DND-41 (cell line): ENCODE measurements at regions not wholly inside any gene's neighbourhood (a gene's known extent, or its start where the extent isn't known, plus 50 kb on each side); places are given as distances from the start of the nearest gene placed in this dataset.

Experiments used
- ATAC-seq: fragments of 200-7000 bp; cut with Tn5 transposase; 3 replicates; pipeline ENCODE4 v1.9.1; 2021; ENCODE audit warnings: low read depth; ENCODE audit not compliant: insufficient read depth
- DNase-seq: peaks from one replicate; pipeline ENCODE4 v3.0.0-alpha.2; 2020
- H2AFZ ChIP-seq: 2 replicates; pipeline ENCODE4 v1.6.0; 2012; ENCODE audit warnings: low read depth, low read length
- H3K27ac ChIP-seq: 2 replicates; pipeline ENCODE4 v1.5.1; 2012; ENCODE audit warnings: low read length, inconsistent platforms
- H3K27me3 ChIP-seq: fragments of 200-600 bp; sonication (generic); 2 replicates; pipeline ENCODE4 v1.6.0; 2012; ENCODE audit warnings: low read length, mild to moderate bottlenecking, inconsistent platforms; ENCODE audit not compliant: insufficient read depth, poor library complexity
- H3K36me3 ChIP-seq: 2 replicates; pipeline ENCODE4 v1.5.1; 2012; ENCODE audit warnings: low read length, inconsistent platforms; ENCODE audit not compliant: insufficient read depth
- H3K4me1 ChIP-seq: 2 replicates; pipeline ENCODE4 v1.5.1; 2012; ENCODE audit warnings: mild to moderate bottlenecking, low read length; ENCODE audit not compliant: insufficient read depth
- H3K4me2 ChIP-seq: 2 replicates; pipeline ENCODE4 v1.6.0; 2012; ENCODE audit warnings: mild to moderate bottlenecking, moderate library complexity, low read length, inconsistent platforms; ENCODE audit not compliant: insufficient read depth
- H3K4me3 ChIP-seq, 2 experiments: fragments of 200-600 bp in 1 of 2; shearing (Covaris generic) in 1 of 2; 2 replicates each; pipeline ENCODE4 v1.5.1; 2012 to 2016; ENCODE audit warnings: inconsistent platforms in 2 of 2, low read length in 2 of 2, mild to moderate bottlenecking in 2 of 2, low read depth in 1 of 2, moderate library complexity in 1 of 2
- H3K79me2 ChIP-seq: 2 replicates; pipeline ENCODE4 v1.6.0; 2012; ENCODE audit warnings: low read length, inconsistent platforms; ENCODE audit not compliant: insufficient read depth
- H3K9ac ChIP-seq: 2 replicates; pipeline ENCODE4 v1.6.0; 2012; ENCODE audit warnings: low read depth, mild to moderate bottlenecking, inconsistent platforms, low read length, moderate library complexity
- H3K9me3 ChIP-seq: 2 replicates; pipeline ENCODE4 v1.5.1; 2012; ENCODE audit warnings: low read length, moderate library complexity, mild to moderate bottlenecking, inconsistent platforms; ENCODE audit not compliant: insufficient read depth, severe bottlenecking
- H4K20me1 ChIP-seq: 2 replicates; pipeline ENCODE4 v1.6.0; 2012; ENCODE audit warnings: low read length; ENCODE audit not compliant: insufficient read depth
- EZH2 ChIP-seq: IDR thresholded peaks from 3 replicates; pipeline ENCODE4 v1.6.1; 2012; ENCODE audit warnings: borderline replicate concordance, low read depth, mild to moderate bottlenecking, moderate library complexity, low read length, inconsistent platforms; ENCODE audit not compliant: severe bottlenecking
- TF ChIP-seq, protein P1 (sequence below): IDR thresholded peaks from 2 replicates; pipeline ENCODE4 v1.5.1; 2012; ENCODE audit warnings: borderline replicate concordance, low read length, moderate library complexity, mild to moderate bottlenecking; ENCODE audit not compliant: poor library complexity, severe bottlenecking; ENCODE audit errors: extremely low read depth

DNA sequence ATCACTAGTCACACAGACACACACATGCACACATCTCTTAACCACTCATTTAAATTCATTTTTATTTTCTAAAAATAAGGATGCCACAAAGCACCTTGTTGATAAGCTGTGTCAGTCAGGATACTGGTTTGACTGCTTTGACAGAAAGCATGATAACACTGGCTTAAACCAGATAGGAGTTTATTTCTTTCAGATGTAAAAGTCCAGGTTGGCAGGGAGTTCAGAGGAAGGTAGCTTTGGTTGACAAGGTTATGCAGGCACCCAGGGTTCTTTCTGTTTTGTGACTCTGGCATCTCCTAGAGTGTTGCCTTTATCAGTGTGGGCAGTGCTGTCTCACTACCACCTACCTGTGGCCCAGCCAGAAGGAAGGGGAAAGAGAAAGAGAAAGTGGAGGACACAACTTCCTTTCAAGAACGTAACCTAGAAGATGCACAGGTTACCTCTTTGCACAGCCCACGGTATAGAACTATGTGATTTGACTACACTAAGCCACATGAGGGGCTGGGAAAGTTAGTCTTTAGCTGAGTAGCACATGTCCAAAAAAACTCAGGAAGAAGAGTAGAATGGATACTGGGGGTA, 334.7 kb downstream of the OSTF1 start:
- H3K4me1 ChIP-seq, result no peaks in the 10 kb centered on the region
- no peak overlapping the region for H2AFZ ChIP-seq
- no peak overlapping the region for H3K4me3 ChIP-seq
- peaks cover 11% of the 10 kb centered on the region for H3K27me3 ChIP-seq
- ATAC-seq (no peak), DNase-seq (no peak)
- H4K20me1 ChIP-seq, result no peaks in the 10 kb centered on the region
- no peak overlapping the region for H3K4me2 ChIP-seq
- TF ChIP-seq, protein P1, sequence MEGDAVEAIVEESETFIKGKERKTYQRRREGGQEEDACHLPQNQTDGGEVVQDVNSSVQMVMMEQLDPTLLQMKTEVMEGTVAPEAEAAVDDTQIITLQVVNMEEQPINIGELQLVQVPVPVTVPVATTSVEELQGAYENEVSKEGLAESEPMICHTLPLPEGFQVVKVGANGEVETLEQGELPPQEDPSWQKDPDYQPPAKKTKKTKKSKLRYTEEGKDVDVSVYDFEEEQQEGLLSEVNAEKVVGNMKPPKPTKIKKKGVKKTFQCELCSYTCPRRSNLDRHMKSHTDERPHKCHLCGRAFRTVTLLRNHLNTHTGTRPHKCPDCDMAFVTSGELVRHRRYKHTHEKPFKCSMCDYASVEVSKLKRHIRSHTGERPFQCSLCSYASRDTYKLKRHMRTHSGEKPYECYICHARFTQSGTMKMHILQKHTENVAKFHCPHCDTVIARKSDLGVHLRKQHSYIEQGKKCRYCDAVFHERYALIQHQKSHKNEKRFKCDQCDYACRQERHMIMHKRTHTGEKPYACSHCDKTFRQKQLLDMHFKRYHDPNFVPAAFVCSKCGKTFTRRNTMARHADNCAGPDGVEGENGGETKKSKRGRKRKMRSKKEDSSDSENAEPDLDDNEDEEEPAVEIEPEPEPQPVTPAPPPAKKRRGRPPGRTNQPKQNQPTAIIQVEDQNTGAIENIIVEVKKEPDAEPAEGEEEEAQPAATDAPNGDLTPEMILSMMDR, result no peak
- no peak for TF ChIP-seq EZH2
- no peaks in the 10 kb centered on the region for H3K79me2 ChIP-seq
- H3K27ac ChIP-seq, result no peak overlapping the region
- no peak overlapping the region for H3K9ac ChIP-seq
- H3K9me3 ChIP-seq, result no peaks in the 10 kb centered on the region
- no peaks in the 10 kb centered on the region for H3K36me3 ChIP-seq

DNA sequence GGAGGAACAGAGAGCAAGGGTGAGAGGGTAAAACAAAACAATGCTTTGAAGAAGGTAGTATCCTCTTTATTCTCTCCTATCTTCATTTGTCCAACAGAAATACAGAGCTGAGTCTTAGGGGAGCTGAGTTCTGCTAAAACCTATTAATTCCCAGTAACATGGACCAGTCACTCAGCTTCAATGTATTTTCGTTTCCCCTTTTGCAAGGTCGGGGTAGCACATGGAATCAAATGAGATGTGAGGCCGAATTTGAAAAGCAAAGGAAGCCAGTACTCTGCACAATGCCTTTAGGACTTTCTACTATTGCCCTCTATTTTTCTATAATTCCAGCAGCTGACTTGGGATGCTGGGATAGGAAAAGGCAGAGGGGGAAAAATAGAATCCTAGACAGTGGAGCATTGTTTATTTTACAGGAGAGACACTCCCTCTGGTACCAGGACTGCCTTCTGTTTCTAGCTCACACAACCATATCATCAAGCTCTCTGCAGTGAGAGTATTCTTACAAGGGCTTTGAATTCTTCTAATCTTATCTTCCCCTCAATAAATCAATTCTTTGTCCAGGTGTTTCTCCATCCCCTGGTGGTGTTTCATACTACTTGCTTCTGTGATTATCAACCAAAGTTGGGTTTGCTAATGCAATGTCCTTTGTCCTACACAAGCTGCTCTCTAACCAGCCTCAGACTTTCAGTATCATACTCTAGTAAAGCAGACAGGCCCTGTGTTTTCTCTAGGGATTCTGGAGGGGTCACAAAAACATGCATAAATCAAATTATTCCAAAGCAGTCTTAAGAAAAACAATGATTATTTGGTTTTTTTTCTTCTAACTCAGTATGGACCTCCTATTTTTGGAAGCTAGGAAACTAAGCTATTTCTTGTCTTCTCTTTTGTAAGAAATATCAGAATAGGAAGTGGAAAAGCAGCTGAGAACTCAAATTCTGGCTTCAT, 341.5 kb downstream of the OSTF1 start:
- Histone ChIP-seq H4K20me1 (no peaks in the 10 kb centered on the region), H2AFZ (no peak overlapping the region), H3K9ac (no peak overlapping the region), H3K27ac (no peak overlapping the region), H3K4me1 (no peaks in the 10 kb centered on the region), H3K36me3 (no peaks in the 10 kb centered on the region), H3K27me3 (peaks cover 23% of the 10 kb centered on the region), H3K4me3 (no peak overlapping the region), H3K9me3 (no peaks in the 10 kb centered on the region), H3K79me2 (no peaks in the 10 kb centered on the region), H3K4me2 (no peak overlapping the region)
- TF ChIP-seq EZH2, result no peak
- TF ChIP-seq, protein P1, result no peak
- ATAC-seq (no peak), DNase-seq (no peak)

DNA sequence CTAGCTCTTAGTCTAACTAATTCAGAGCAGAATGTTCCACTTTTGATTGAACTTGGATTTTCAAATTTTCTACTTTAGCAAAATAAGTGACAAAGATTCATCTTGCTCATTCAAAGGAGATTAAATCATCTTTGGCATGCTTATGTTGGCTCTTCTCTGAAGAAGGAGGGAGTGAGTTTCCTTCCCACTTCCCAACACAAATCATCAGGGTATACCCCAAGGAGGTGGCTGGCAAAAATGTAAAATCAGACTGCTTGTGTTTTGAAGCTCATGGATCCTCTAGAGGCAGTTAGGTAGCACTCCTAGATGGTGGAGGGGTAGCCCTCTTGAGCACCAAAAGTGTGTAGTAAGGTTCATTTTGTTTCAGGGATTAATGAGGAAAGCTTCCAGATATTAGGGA, 343.1 kb downstream of the OSTF1 start:
- no peak for ATAC-seq
- Histone ChIP-seq H4K20me1 (no peaks in the 10 kb centered on the region), H3K4me1 (no peaks in the 10 kb centered on the region), H3K9ac (no peak overlapping the region), H3K4me3 (no peak overlapping the region), H3K4me2 (no peak overlapping the region), H3K9me3 (no peaks in the 10 kb centered on the region), H2AFZ (no peak overlapping the region), H3K27me3 (peaks cover 21% of the 10 kb centered on the region), H3K79me2 (no peaks in the 10 kb centered on the region), H3K27ac (no peak overlapping the region), H3K36me3 (no peaks in the 10 kb centered on the region)
- DNase-seq, result no peak
- TF ChIP-seq, protein P1, result no peak
- TF ChIP-seq EZH2, result no peak
